ENCODE measurements at regions not wholly inside any gene's neighbourhood (a gene's known extent, or its start where the extent isn't known, plus 50 kb on each side); places are given as distances from the start of the nearest gene placed in this dataset.
"Not testable (repeated sequence)": the region's sequence is repeated elsewhere in the genome, so short reads cannot be mapped to it uniquely, and the experiment has no call there.

- H3K27ac ChIP-seq: not testable (repeated sequence)
These were observed 189.4 kb downstream of the ATP6V0E2 start for GRCh38 chr7:150063195-150063594.

- not testable (repeated sequence) for H3K27ac ChIP-seq
These were observed 196.0 kb downstream of the ATP6V0E2 start for GRCh38 chr7:150069555-150070313.

GRCh38 chr7:150077543-150077942, 203.8 kb downstream of the ATP6V0E2 start:
- not testable (repeated sequence) for H3K27ac ChIP-seq

GRCh38 chr7:150081865-150082264, 208.1 kb downstream of the ATP6V0E2 start:
- H3K27ac ChIP-seq: not testable (repeated sequence)

- not testable (repeated sequence) for H3K27ac ChIP-seq
These were observed 211.0 kb downstream of the ATP6V0E2 start for GRCh38 chr7:150084724-150085123.

- not testable (repeated sequence) for H3K27ac ChIP-seq
These were observed 213.7 kb downstream of the ATP6V0E2 start for GRCh38 chr7:150087478-150087877.

- H3K27ac ChIP-seq: not testable (repeated sequence)
These were observed 215.4 kb downstream of the ATP6V0E2 start for GRCh38 chr7:150089139-150089538.

GRCh38 chr7:150090776-150091175, 217.0 kb downstream of the ATP6V0E2 start:
- not testable (repeated sequence) for H3K27ac ChIP-seq

GRCh38 chr7:150093897-150094296, 220.1 kb downstream of the ATP6V0E2 start:
- H3K27ac ChIP-seq: not testable (repeated sequence)

- not testable (repeated sequence) for H3K27ac ChIP-seq
These were observed 222.6 kb downstream of the ATP6V0E2 start for GRCh38 chr7:150096213-150096994.

- H3K27ac ChIP-seq: not testable (repeated sequence)
These were observed 224.6 kb upstream of the LRRC61 start for GRCh38 chr7:150098592-150098991.

- H3K27ac ChIP-seq: not testable (repeated sequence)
These were observed 221.9 kb upstream of the LRRC61 start for GRCh38 chr7:150101282-150101681.

GRCh38 chr7:150107283-150107682, 215.9 kb upstream of the LRRC61 start:
- H3K27ac ChIP-seq: not testable (repeated sequence)

GRCh38 chr7:150110375-150110820, 212.8 kb upstream of the LRRC61 start:
- not testable (repeated sequence) for H3K27ac ChIP-seq

GRCh38 chr7:150110882-150111281, 212.3 kb upstream of the LRRC61 start:
- not testable (repeated sequence) for H3K27ac ChIP-seq
- 0 out of 2 replicates have a peak, but pooled peaks have one; percentile 2 for TF ChIP-seq CTCF (conservative IDR thresholded peaks at IDR 0.05)

- not testable (repeated sequence) for H3K27ac ChIP-seq
These were observed 211.6 kb upstream of the LRRC61 start for GRCh38 chr7:150111373-150112139.

- not testable (repeated sequence) for H3K27ac ChIP-seq
These were observed 209.9 kb upstream of the LRRC61 start for GRCh38 chr7:150113301-150113700.

GRCh38 chr7:150114591-150114990, 208.6 kb upstream of the LRRC61 start:
- not testable (repeated sequence) for H3K27ac ChIP-seq

GRCh38 chr7:150119966-150120365, 203.2 kb upstream of the LRRC61 start:
- H3K27ac ChIP-seq: not testable (repeated sequence)

GRCh38 chr7:150125831-150126230, 197.3 kb upstream of the LRRC61 start:
- not testable (repeated sequence) for H3K27ac ChIP-seq

- not testable (repeated sequence) for H3K27ac ChIP-seq
These were observed 188.7 kb upstream of the LRRC61 start for GRCh38 chr7:150134451-150134850.
